Keratinocyte (primary cell): ENCODE measurements at regions not wholly inside any gene's neighbourhood (a gene's known extent, or its start where the extent isn't known, plus 50 kb on each side); places are given as distances from the start of the nearest gene placed in this dataset.

ENCODE experiments used
- DNase-seq: peaks from one replicate; pipeline ENCODE4 v3.0.0-alpha.2; 2011; ENCODE audit warnings: low read depth, missing footprints, low spot score
- FAIRE-seq: peaks from 2 replicates; lab custom pipeline; 2011; peaks lifted over from hg19 to GRCh38; lab: Jason Lieb, UNC
- H2AFZ ChIP-seq: 2 replicates; pipeline ENCODE4 v1.6.0; 2012; ENCODE audit warnings: low read length, control low read depth, inconsistent platforms; ENCODE audit not compliant: control insufficient read depth
- H3K27ac ChIP-seq: 2 replicates; pipeline ENCODE4 v1.5.1; 2011; ENCODE audit warnings: low read length; ENCODE audit not compliant: control insufficient read depth, insufficient read depth
- H3K27me3 ChIP-seq: 3 replicates; pipeline ENCODE4 v1.6.0; 2011; ENCODE audit warnings: low read length; ENCODE audit not compliant: control insufficient read depth, insufficient read depth; ENCODE audit errors: extremely low read depth
- H3K36me3 ChIP-seq, 2 experiments: 2 replicates in 1 of 2; 3 replicates in 1 of 2; pipeline ENCODE4 v1.5.1; 2011; ENCODE audit warnings: low read length in 2 of 2, mild to moderate bottlenecking in 1 of 2; ENCODE audit not compliant: control insufficient read depth in 2 of 2, insufficient read depth in 2 of 2; ENCODE audit errors: extremely low read depth in 1 of 2
- H3K4me1 ChIP-seq: 3 replicates; pipeline ENCODE4 v1.5.1; 2011; ENCODE audit warnings: low read length; ENCODE audit not compliant: control insufficient read depth, insufficient read depth; ENCODE audit errors: extremely low read depth
- H3K4me2 ChIP-seq: 3 replicates; pipeline ENCODE4 v1.6.0; 2011; ENCODE audit warnings: low read depth, low read length; ENCODE audit not compliant: control insufficient read depth, insufficient read depth; ENCODE audit errors: extremely low read depth
- H3K4me3 ChIP-seq, 3 experiments: fragments of 200-600 bp in 1 of 3; sonication (generic) in 1 of 3; 2 replicates in 2 of 3; 3 replicates in 1 of 3; pipeline ENCODE4 v1.5.1; 2011 to 2016; ENCODE audit warnings: low read length in 3 of 3, mild to moderate bottlenecking in 3 of 3, control low read depth in 2 of 3, inconsistent platforms in 1 of 3, low read depth in 1 of 3, mixed read lengths in 1 of 3, mixed run types in 1 of 3, moderate library complexity in 1 of 3; ENCODE audit not compliant: control insufficient read depth in 2 of 3, insufficient read depth in 2 of 3; ENCODE audit errors: extremely low read depth in 1 of 3
- H3K79me2 ChIP-seq: 2 replicates; pipeline ENCODE4 v1.6.0; 2012; ENCODE audit warnings: low read length; ENCODE audit not compliant: control insufficient read depth, insufficient read depth
- H3K9ac ChIP-seq: 3 replicates; pipeline ENCODE4 v1.6.0; 2011; ENCODE audit warnings: low read length; ENCODE audit not compliant: control insufficient read depth, insufficient read depth; ENCODE audit errors: extremely low read depth
- H3K9me1 ChIP-seq: 3 replicates; pipeline ENCODE4 v1.6.0; 2011; ENCODE audit warnings: low read length; ENCODE audit not compliant: control insufficient read depth, insufficient read depth; ENCODE audit errors: extremely low read depth
- H3K9me3 ChIP-seq: 2 replicates; pipeline ENCODE4 v1.5.1; 2012; ENCODE audit warnings: low read depth, low read length; ENCODE audit not compliant: control insufficient read depth
- H4K20me1 ChIP-seq: 3 replicates; pipeline ENCODE4 v1.6.0; 2011; ENCODE audit warnings: low read length; ENCODE audit not compliant: control insufficient read depth, insufficient read depth; ENCODE audit errors: extremely low read depth
- EZH2 ChIP-seq: IDR thresholded peaks from one replicate; pipeline ENCODE4 v1.6.1; 2012; ENCODE audit warnings: inconsistent platforms, mild to moderate bottlenecking, low read length, moderate library complexity
- dilution Hi-C: fragments of 300-500 bp; cut with MboI; formaldehyde crosslinking; loops from one replicate; pipeline ENCODE4 v1.7.0; 2020; ENCODE audit warnings: low sequenced_read_pairs; ENCODE audit not compliant: extremely low pct_ligation_motif_present
- TF ChIP-seq, protein P1 (sequence below), 3 experiments: IDR thresholded peaks in 1 of 3; conservative IDR thresholded peaks in 1 of 3; optimal IDR thresholded peaks in 1 of 3; 2 replicates in 2 of 3; 3 replicates in 1 of 3; pipeline versions ENCODE3 to v1.5.1; 2011; ENCODE audit warnings: low read length in 3 of 3, mild to moderate bottlenecking in 3 of 3, moderate library complexity in 2 of 3, control low read depth in 1 of 3, inconsistent platforms in 1 of 3; ENCODE audit not compliant: insufficient read depth in 2 of 3; ENCODE audit errors: extremely low read depth in 1 of 3

DNA sequence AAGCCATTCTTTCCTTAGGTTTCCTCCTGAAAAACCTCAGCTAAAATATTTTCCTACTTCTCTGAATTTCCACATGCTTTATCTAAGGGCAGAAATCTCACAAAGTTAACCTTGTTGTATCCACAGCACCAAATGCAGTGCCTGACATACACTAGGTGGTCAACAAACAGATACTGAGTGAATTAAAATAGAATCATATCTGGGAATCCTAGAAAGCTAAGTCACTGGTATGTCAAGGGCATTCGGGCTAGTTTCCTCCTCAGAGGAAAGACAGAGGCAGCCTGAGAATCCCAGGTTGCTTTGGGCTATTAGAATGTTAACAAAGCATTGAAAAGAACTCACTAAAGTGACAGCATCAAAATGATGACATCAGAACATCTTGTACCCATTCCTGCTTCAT, 132.7 kb upstream of the F13A1 start:
- FAIRE-seq (no peak), DNase-seq (no peak)
- Histone ChIP-seq H4K20me1 (no peaks in the 10 kb centered on the region), H3K36me3 (no peaks in the 10 kb centered on the region), H2AFZ (no peak overlapping the region), H3K9me3 (no peaks in the 10 kb centered on the region), H3K4me2 (no peak overlapping the region), H3K4me1 (no peaks in the 10 kb centered on the region), H3K9ac (no peak overlapping the region), H3K9me1 (no peaks in the 10 kb centered on the region), H3K4me3 (no peak overlapping the region), H3K27me3 (no peaks in the 10 kb centered on the region), H3K79me2 (no peaks in the 10 kb centered on the region), H3K27ac (no peak overlapping the region)
- TF ChIP-seq EZH2 = no peak
- TF ChIP-seq, protein P1, sequence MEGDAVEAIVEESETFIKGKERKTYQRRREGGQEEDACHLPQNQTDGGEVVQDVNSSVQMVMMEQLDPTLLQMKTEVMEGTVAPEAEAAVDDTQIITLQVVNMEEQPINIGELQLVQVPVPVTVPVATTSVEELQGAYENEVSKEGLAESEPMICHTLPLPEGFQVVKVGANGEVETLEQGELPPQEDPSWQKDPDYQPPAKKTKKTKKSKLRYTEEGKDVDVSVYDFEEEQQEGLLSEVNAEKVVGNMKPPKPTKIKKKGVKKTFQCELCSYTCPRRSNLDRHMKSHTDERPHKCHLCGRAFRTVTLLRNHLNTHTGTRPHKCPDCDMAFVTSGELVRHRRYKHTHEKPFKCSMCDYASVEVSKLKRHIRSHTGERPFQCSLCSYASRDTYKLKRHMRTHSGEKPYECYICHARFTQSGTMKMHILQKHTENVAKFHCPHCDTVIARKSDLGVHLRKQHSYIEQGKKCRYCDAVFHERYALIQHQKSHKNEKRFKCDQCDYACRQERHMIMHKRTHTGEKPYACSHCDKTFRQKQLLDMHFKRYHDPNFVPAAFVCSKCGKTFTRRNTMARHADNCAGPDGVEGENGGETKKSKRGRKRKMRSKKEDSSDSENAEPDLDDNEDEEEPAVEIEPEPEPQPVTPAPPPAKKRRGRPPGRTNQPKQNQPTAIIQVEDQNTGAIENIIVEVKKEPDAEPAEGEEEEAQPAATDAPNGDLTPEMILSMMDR (optimal IDR thresholded peaks at IDR 0.05 in 1 of 3, IDR thresholded peaks at IDR 0.05 in 1 of 3, conservative IDR thresholded peaks at IDR 0.05 in 1 of 3; ENCODE audit: extremely low read depth in 1 of 3, insufficient read depth in 2 of 3, low read length in 3 of 3) = no peak
- dilution Hi-C loops = no loop called here

DNA sequence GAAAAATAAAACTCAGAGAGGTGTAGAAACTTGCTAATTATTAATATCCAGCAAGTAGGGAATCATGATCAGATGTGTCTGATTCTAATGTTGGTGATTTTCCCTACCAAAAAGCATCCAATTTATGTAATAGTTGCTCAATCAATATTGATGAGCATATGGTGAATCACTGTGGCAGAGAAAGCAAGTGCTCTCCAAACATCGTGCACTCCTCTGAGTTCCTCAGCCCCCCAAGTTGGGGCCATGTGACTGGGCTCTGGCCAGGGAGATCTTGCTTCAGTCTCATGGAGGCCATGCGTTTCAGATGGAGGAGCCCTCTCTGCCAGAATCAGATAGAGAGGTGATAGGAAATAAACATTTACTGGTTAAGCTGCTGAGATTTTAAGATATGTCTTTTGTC, 133.2 kb upstream of the LY86 start:
- Histone ChIP-seq H3K79me2 (no peaks in the 10 kb centered on the region), H2AFZ (no peak overlapping the region), H3K4me3 (no peak overlapping the region), H3K4me1 (no peaks in the 10 kb centered on the region), H3K9me3 (no peaks in the 10 kb centered on the region), H3K27me3 (no peaks in the 10 kb centered on the region), H3K27ac (no peak overlapping the region), H3K36me3 (no peaks in the 10 kb centered on the region), H3K9me1 (no peaks in the 10 kb centered on the region), H4K20me1 (no peaks in the 10 kb centered on the region), H3K4me2 (no peak overlapping the region), H3K9ac (no peak overlapping the region)
- dilution Hi-C loops = no loop called here
- FAIRE-seq (no peak), DNase-seq (no peak)
- TF ChIP-seq, protein P1 (optimal IDR thresholded peaks at IDR 0.05 in 1 of 3, IDR thresholded peaks at IDR 0.05 in 1 of 3, conservative IDR thresholded peaks at IDR 0.05 in 1 of 3; ENCODE audit: extremely low read depth in 1 of 3, insufficient read depth in 2 of 3, low read length in 3 of 3) = no peak
- no peak for TF ChIP-seq EZH2
